ENCODE measurements at regions not wholly inside any gene's neighbourhood (a gene's known extent, or its start where the extent isn't known, plus 50 kb on each side); places are given as distances from the start of the nearest gene placed in this dataset.

- no peak for DNase-seq
Measured at GRCh38 chr16:14360326-14361037, 269.6 kb downstream of the PARN start.

- no peak for DNase-seq
Measured at GRCh38 chr16:14358697-14359305, 271.3 kb downstream of the PARN start.

- no peak for DNase-seq
Measured at GRCh38 chr16:14357328-14357727, 272.7 kb downstream of the PARN start.

GRCh38 chr16:14356064-14356463, 274.0 kb downstream of the PARN start:
- DNase-seq, result no peak

- no peak for DNase-seq
Measured at GRCh38 chr16:14354561-14355351, 275.3 kb downstream of the PARN start.

GRCh38 chr16:14353340-14353739, 276.7 kb downstream of the PARN start:
- DNase-seq, result no peak

GRCh38 chr16:14351647-14352046, 278.4 kb downstream of the PARN start:
- no peak for DNase-seq

- no peak for DNase-seq
Measured at GRCh38 chr16:14350626-14351025, 279.4 kb downstream of the PARN start.

- no peak for DNase-seq
Measured at GRCh38 chr16:14350081-14350480, 279.0 kb downstream of the MRTFB start.

GRCh38 chr16:14347706-14348105, 276.6 kb downstream of the MRTFB start:
- DNase-seq, result no peak

GRCh38 chr16:14346278-14347142, 275.4 kb downstream of the MRTFB start:
- no peak for DNase-seq

GRCh38 chr16:14345512-14346115, 274.5 kb downstream of the MRTFB start:
- DNase-seq, result no peak

GRCh38 chr16:14344945-14345344, 273.8 kb downstream of the MRTFB start:
- no peak for DNase-seq

GRCh38 chr16:14344292-14344691, 273.2 kb downstream of the MRTFB start:
- no peak for DNase-seq

- DNase-seq, result no peak
Measured at GRCh38 chr16:14341324-14342225, 270.5 kb downstream of the MRTFB start.

GRCh38 chr16:14339694-14340093, 268.6 kb downstream of the MRTFB start:
- DNase-seq, result no peak

GRCh38 chr16:14338969-14339368, 267.9 kb downstream of the MRTFB start:
- DNase-seq, result no peak

GRCh38 chr16:14338236-14338635, 267.1 kb downstream of the MRTFB start:
- no peak for DNase-seq

GRCh38 chr16:14337303-14338191, 266.4 kb downstream of the MRTFB start:
- DNase-seq, result no peak

GRCh38 chr16:14335297-14335696, 264.2 kb downstream of the MRTFB start:
- DNase-seq, result no peak
